ENCODE measurements at regions not wholly inside any gene's neighbourhood (a gene's known extent, or its start where the extent isn't known, plus 50 kb on each side); places are given as distances from the start of the nearest gene placed in this dataset.
"Not testable (repeated sequence)": the region's sequence is repeated elsewhere in the genome, so short reads cannot be mapped to it uniquely, and the experiment has no call there.

DNA sequence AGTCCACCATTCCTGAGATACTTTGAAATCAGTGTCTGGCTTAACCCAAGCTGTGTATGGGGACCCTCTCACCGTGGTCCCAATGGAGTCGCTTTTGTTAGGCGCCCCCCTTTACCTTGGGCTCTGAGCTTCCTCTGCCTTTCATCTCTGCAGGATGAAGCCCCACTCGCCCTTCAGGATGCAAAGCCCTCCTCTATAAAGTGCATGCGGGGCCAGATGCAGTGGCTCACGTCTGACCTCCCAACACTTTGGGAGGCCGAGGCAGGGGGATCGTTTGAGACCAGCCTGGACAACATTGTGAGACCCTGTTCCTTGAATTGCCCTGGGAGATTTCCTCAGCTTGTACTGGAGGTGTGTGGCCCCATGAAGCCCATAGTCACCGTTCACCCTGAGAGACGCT lies 54.7 kb upstream of the APOD start:
- TF ChIP-seq, protein P1, sequence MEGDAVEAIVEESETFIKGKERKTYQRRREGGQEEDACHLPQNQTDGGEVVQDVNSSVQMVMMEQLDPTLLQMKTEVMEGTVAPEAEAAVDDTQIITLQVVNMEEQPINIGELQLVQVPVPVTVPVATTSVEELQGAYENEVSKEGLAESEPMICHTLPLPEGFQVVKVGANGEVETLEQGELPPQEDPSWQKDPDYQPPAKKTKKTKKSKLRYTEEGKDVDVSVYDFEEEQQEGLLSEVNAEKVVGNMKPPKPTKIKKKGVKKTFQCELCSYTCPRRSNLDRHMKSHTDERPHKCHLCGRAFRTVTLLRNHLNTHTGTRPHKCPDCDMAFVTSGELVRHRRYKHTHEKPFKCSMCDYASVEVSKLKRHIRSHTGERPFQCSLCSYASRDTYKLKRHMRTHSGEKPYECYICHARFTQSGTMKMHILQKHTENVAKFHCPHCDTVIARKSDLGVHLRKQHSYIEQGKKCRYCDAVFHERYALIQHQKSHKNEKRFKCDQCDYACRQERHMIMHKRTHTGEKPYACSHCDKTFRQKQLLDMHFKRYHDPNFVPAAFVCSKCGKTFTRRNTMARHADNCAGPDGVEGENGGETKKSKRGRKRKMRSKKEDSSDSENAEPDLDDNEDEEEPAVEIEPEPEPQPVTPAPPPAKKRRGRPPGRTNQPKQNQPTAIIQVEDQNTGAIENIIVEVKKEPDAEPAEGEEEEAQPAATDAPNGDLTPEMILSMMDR (conservative IDR thresholded peaks at IDR 0.05) = not testable (repeated sequence)
- TF ChIP-seq EZH2 (IDR thresholded peaks at IDR 0.05; ENCODE audit: low read depth) = not testable (repeated sequence)
